H9 (cell line): ENCODE measurements at regions not wholly inside any gene's neighbourhood (a gene's known extent, or its start where the extent isn't known, plus 50 kb on each side); places are given as distances from the start of the nearest gene placed in this dataset.

Experiments
- DNase-seq: peaks from one replicate; pipeline ENCODE4 v3.0.0-alpha.2; 2017
- H2AFZ ChIP-seq: one replicate; pipeline ENCODE4 v1.6.1; 2013; ENCODE audit warnings: mild to moderate bottlenecking, low read length, control low read depth, moderate library complexity
- H2AK5ac ChIP-seq: 2 replicates; pipeline ENCODE4 v1.6.1; 2013; ENCODE audit warnings: low read length, control low read depth, mixed read lengths; ENCODE audit not compliant: insufficient read length
- H2BK120ac ChIP-seq: one replicate; pipeline ENCODE4 v1.6.1; 2013; ENCODE audit warnings: low read depth, mild to moderate bottlenecking, low read length, control low read depth, inconsistent platforms; ENCODE audit not compliant: poor library complexity, severe bottlenecking
- H2BK12ac ChIP-seq: 2 replicates; pipeline ENCODE4 v1.6.1; 2013; ENCODE audit warnings: low read length, control low read depth, mixed read lengths, low read depth; ENCODE audit not compliant: insufficient read length
- H2BK15ac ChIP-seq: 2 replicates; pipeline ENCODE4 v1.6.1; 2013; ENCODE audit warnings: low read depth, low read length, control low read depth
- H2BK20ac ChIP-seq: one replicate; pipeline ENCODE4 v1.6.1; 2013; ENCODE audit warnings: low read depth, mild to moderate bottlenecking, low read length, control low read depth, inconsistent platforms; ENCODE audit not compliant: poor library complexity, severe bottlenecking
- H2BK5ac ChIP-seq: 2 replicates; pipeline ENCODE4 v1.6.1; 2013; ENCODE audit warnings: low read length, control low read depth, mixed read lengths; ENCODE audit not compliant: insufficient read length
- H3K14ac ChIP-seq: 2 replicates; pipeline ENCODE4 v1.6.1; 2013; ENCODE audit warnings: low read length, control low read depth; ENCODE audit not compliant: insufficient read depth
- H3K18ac ChIP-seq: 2 replicates; pipeline ENCODE4 v1.6.1; 2013; ENCODE audit warnings: low read depth, mild to moderate bottlenecking, mixed read lengths, low read length, control low read depth; ENCODE audit not compliant: insufficient read length
- H3K23ac ChIP-seq: 2 replicates; pipeline ENCODE4 v1.6.1; 2013; ENCODE audit warnings: low read length, control low read depth, mixed read lengths, low read depth; ENCODE audit not compliant: insufficient read length
- H3K23me2 ChIP-seq: 2 replicates; pipeline ENCODE4 v1.6.1; 2013; ENCODE audit warnings: low read depth, mild to moderate bottlenecking, mixed read lengths, low read length, control low read depth; ENCODE audit not compliant: insufficient read length, poor library complexity, severe bottlenecking
- H3K27ac ChIP-seq: 2 replicates; pipeline ENCODE4 v1.5.1; 2013; ENCODE audit warnings: low read length, control low read depth, mixed read lengths, low read depth; ENCODE audit not compliant: insufficient read length
- H3K27me3 ChIP-seq: 2 replicates; pipeline ENCODE4 v1.6.1; 2013; ENCODE audit warnings: low read length, control low read depth, inconsistent platforms; ENCODE audit not compliant: insufficient read depth
- H3K4ac ChIP-seq: 2 replicates; pipeline ENCODE4 v1.6.1; 2013; ENCODE audit warnings: low read depth, mild to moderate bottlenecking, control low read depth, inconsistent platforms, low read length, moderate library complexity
- H3K4me1 ChIP-seq: 2 replicates; pipeline ENCODE4 v1.6.1; 2013; ENCODE audit warnings: low read length, control low read depth, inconsistent platforms; ENCODE audit not compliant: insufficient read depth
- H3K4me2 ChIP-seq: 2 replicates; pipeline ENCODE4 v1.6.1; 2013; ENCODE audit warnings: low read length, control low read depth, mixed read lengths; ENCODE audit not compliant: insufficient read length, insufficient read depth
- H3K56ac ChIP-seq: 2 replicates; pipeline ENCODE4 v1.6.1; 2013; ENCODE audit warnings: low read depth, mild to moderate bottlenecking, mixed read lengths, low read length, control low read depth; ENCODE audit not compliant: insufficient read length
- H3K79me1 ChIP-seq: 2 replicates; pipeline ENCODE4 v1.6.1; 2013; ENCODE audit warnings: low read depth, mild to moderate bottlenecking, moderate library complexity, low read length, control low read depth, inconsistent platforms; ENCODE audit not compliant: insufficient read depth, poor library complexity, severe bottlenecking
- H3K79me2 ChIP-seq: 2 replicates; pipeline ENCODE4 v1.6.1; 2013; ENCODE audit warnings: low read length, control low read depth, inconsistent platforms; ENCODE audit not compliant: insufficient read depth
- H3K9ac ChIP-seq: 2 replicates; pipeline ENCODE4 v1.6.1; 2013; ENCODE audit warnings: low read length, control low read depth, mixed read lengths; ENCODE audit not compliant: insufficient read length; ENCODE audit errors: extremely low read depth
- H3K9me3 ChIP-seq: one replicate; pipeline ENCODE4 v1.6.1; 2013; ENCODE audit warnings: low read depth, low read length, inconsistent platforms; ENCODE audit not compliant: control insufficient read depth
- H3T11ph ChIP-seq: one replicate; pipeline ENCODE4 v1.6.1; 2013; ENCODE audit warnings: mild to moderate bottlenecking, low read length, control low read depth, inconsistent platforms
- H4K20me1 ChIP-seq: one replicate; pipeline ENCODE4 v1.6.1; 2013; ENCODE audit not compliant: control insufficient read depth, insufficient read length, insufficient read depth
- H4K5ac ChIP-seq: 2 replicates; pipeline ENCODE4 v1.6.1; 2013; ENCODE audit warnings: low read depth, mild to moderate bottlenecking, mixed read lengths, low read length, control low read depth; ENCODE audit not compliant: insufficient read length
- H4K8ac ChIP-seq: replicated peaks from 2 replicates; pipeline ENCODE4 v1.6.1; 2013; ENCODE audit warnings: low read length, control low read depth, mixed read lengths, low read depth; ENCODE audit not compliant: insufficient read length
- H4K91ac ChIP-seq: 2 replicates; pipeline ENCODE4 v1.6.1; 2013; ENCODE audit warnings: low read depth, mild to moderate bottlenecking, moderate library complexity, mixed read lengths, low read length, control low read depth; ENCODE audit not compliant: insufficient read length
- H3K27ac Mint-ChIP-seq, 3 experiments: 2 replicates in 2 of 3; 3 replicates in 1 of 3; pipeline ENCODE4 v1.8.0; 2020 to 2021; ENCODE audit warnings: mixed read lengths in 3 of 3, mild to moderate bottlenecking in 1 of 3, moderate library complexity in 1 of 3
- H3K27me3 Mint-ChIP-seq: 2 replicates; pipeline ENCODE4 v1.8.0; 2021; ENCODE audit warnings: low read depth, mild to moderate bottlenecking, moderate library complexity, mixed read lengths
- H3K36me3 Mint-ChIP-seq, 3 experiments: 2 replicates in 2 of 3; 3 replicates in 1 of 3; pipeline ENCODE4 v1.8.0; 2020 to 2021; ENCODE audit warnings: low read depth in 3 of 3, mixed read lengths in 3 of 3; ENCODE audit not compliant: insufficient read depth in 1 of 3
- H3K4me1 Mint-ChIP-seq, 2 experiments: 2 replicates each; pipeline ENCODE4 v1.8.0; 2020; ENCODE audit warnings: mixed read lengths in 2 of 2
- H3K4me3 Mint-ChIP-seq, 2 experiments: 2 replicates in 1 of 2; 3 replicates in 1 of 2; pipeline ENCODE4 v1.8.0; 2020 to 2021; ENCODE audit warnings: mild to moderate bottlenecking in 2 of 2, mixed read lengths in 2 of 2, moderate library complexity in 1 of 2
- H3K9me3 Mint-ChIP-seq, 2 experiments: 2 replicates in 1 of 2; 3 replicates in 1 of 2; pipeline ENCODE4 v1.8.0; 2020; ENCODE audit warnings: mild to moderate bottlenecking in 2 of 2, mixed read lengths in 2 of 2, moderate library complexity in 1 of 2
- WGBS: extraction: QIAGEN DNeasy Blood & Tissue Kit; methylation state at CpG from one replicate; pipeline ENCODE4 v1.1.7; 2013; ENCODE audit warnings: missing lambda C conversion rate, low lambda C conversion rate, mixed read lengths; ENCODE audit not compliant: insufficient read length; ENCODE audit errors: extremely low coverage; 5-methylcytosine and 5-hydroxymethylcytosine counted together
- TF ChIP-seq, protein P1 (sequence below): fragments of 200-600 bp; sonication (generic); conservative IDR thresholded peaks from 3 replicates; pipeline ENCODE4 v1.8.0; 2021; ENCODE audit warnings: antibody characterized with exemption, mild to moderate bottlenecking

GRCh38 chr1:242579528-242580235 is 55.2 kb upstream of the PLD5 start:
- H3K27me3 Mint-ChIP-seq, result no peaks in the 10 kb centered on the region
- TF ChIP-seq, protein P1, sequence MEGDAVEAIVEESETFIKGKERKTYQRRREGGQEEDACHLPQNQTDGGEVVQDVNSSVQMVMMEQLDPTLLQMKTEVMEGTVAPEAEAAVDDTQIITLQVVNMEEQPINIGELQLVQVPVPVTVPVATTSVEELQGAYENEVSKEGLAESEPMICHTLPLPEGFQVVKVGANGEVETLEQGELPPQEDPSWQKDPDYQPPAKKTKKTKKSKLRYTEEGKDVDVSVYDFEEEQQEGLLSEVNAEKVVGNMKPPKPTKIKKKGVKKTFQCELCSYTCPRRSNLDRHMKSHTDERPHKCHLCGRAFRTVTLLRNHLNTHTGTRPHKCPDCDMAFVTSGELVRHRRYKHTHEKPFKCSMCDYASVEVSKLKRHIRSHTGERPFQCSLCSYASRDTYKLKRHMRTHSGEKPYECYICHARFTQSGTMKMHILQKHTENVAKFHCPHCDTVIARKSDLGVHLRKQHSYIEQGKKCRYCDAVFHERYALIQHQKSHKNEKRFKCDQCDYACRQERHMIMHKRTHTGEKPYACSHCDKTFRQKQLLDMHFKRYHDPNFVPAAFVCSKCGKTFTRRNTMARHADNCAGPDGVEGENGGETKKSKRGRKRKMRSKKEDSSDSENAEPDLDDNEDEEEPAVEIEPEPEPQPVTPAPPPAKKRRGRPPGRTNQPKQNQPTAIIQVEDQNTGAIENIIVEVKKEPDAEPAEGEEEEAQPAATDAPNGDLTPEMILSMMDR, result no peak

More at GRCh38 chr1:242579528-242580235, 55.2 kb upstream of the PLD5 start:
- Histone ChIP-seq H2BK15ac (no peak overlapping the region), H2BK5ac (no peak overlapping the region), H4K8ac (no peak overlapping the region), H3K9ac (no peak overlapping the region), H2BK120ac (no peak overlapping the region), H3K4me1 (no peaks in the 10 kb centered on the region), H4K5ac (no peak overlapping the region), H4K20me1 (no peaks in the 10 kb centered on the region), H3K23ac (no peak overlapping the region), H3K4ac (no peak overlapping the region), H3K27me3 (no peaks in the 10 kb centered on the region), H3K18ac (no peak overlapping the region), H3K79me1 (no peaks in the 10 kb centered on the region), H3K23me2 (no peaks in the 10 kb centered on the region), H3T11ph (no peak overlapping the region), H2BK12ac (no peak overlapping the region), H3K4me2 (no peak overlapping the region), H3K56ac (no peak overlapping the region), H2AFZ (no peak overlapping the region), H4K91ac (no peak overlapping the region), H3K9me3 (no peaks in the 10 kb centered on the region), H2BK20ac (no peak overlapping the region), H3K27ac (no peak overlapping the region), H3K14ac (no peak overlapping the region), H2AK5ac (no peak overlapping the region), H3K79me2 (no peaks in the 10 kb centered on the region)
- WGBS, result no CpG with 5 or more reads among the region's 2 CpGs
- H3K9me3 Mint-ChIP-seq, result peaks cover 2 to 9% of the 10 kb centered on the region in 2 experiments; a peak in 4 of 5 replicates
- DNase-seq, result no peak
- peaks cover 1 to 8% (median 3%) of the 10 kb centered on the region in 3 experiments; a peak in 6 of 7 replicates for H3K36me3 Mint-ChIP-seq
- no peak overlapping the region; a peak in 1 of 7 replicates for H3K27ac Mint-ChIP-seq
- peaks cover 1 to 5% of the 10 kb centered on the region in 2 experiments for H3K4me1 Mint-ChIP-seq
- H3K4me3 Mint-ChIP-seq, result no peak overlapping the region
